CD14-positive monocyte (primary cell): ENCODE measurements at regions not wholly inside any gene's neighbourhood (a gene's known extent, or its start where the extent isn't known, plus 50 kb on each side); places are given as distances from the start of the nearest gene placed in this dataset.

Source experiments
- DNase-seq, 3 donors: peaks; one replicate each; pipeline ENCODE4 v3.0.0-alpha.2; 2011 to 2022
- H2AFZ ChIP-seq: 2 replicates; pipeline ENCODE4 v1.6.0; 2012; ENCODE audit warnings: mild to moderate bottlenecking, low read depth, low read length, inconsistent platforms; ENCODE audit not compliant: insufficient read depth, poor library complexity, severe bottlenecking
- H3K27ac ChIP-seq, 2 donors: 1 replicate in 1 of 2; 2 replicates in 1 of 2; pipeline ENCODE4 v1.5.1; 2012 to 2013; ENCODE audit warnings: low read length in 2 of 2, control low read depth in 1 of 2, inconsistent platforms in 1 of 2, low read depth in 1 of 2, mild to moderate bottlenecking in 1 of 2
- H3K27me3 ChIP-seq, 2 donors: one replicate each; pipeline versions ENCODE4 v1.6.0 to v1.6.1; 2011 to 2013; ENCODE audit warnings: low read length in 2 of 2; ENCODE audit not compliant: control insufficient read depth in 2 of 2, insufficient read depth in 2 of 2
- H3K36me3 ChIP-seq, 2 donors: replicated peaks in 1 of 2; 1 replicate in 1 of 2; 2 replicates in 1 of 2; pipeline versions ENCODE4 v1.5.1 to v1.6.1; 2012 to 2013; ENCODE audit warnings: low read length in 2 of 2, control low read depth in 1 of 2, inconsistent platforms in 1 of 2, mild to moderate bottlenecking in 1 of 2; ENCODE audit not compliant: insufficient read depth in 2 of 2, control insufficient read depth in 1 of 2
- H3K4me1 ChIP-seq, 2 donors: 1 replicate in 1 of 2; 2 replicates in 1 of 2; pipeline versions ENCODE4 v1.5.1 to v1.6.1; 2012 to 2013; ENCODE audit warnings: low read length in 2 of 2, control low read depth in 1 of 2, inconsistent platforms in 1 of 2, mild to moderate bottlenecking in 1 of 2, moderate library complexity in 1 of 2; ENCODE audit not compliant: insufficient read depth in 2 of 2, control insufficient read depth in 1 of 2
- H3K4me2 ChIP-seq: replicated peaks from 2 replicates; pipeline ENCODE3; 2012; ENCODE audit warnings: low read length, moderate library complexity, mild to moderate bottlenecking; ENCODE audit not compliant: poor library complexity, severe bottlenecking; ENCODE audit errors: extremely low read depth
- H3K4me3 ChIP-seq, 3 experiments: fragments of 200-600 bp in 1 of 3; sonication (generic) in 1 of 3; replicated peaks in 1 of 3; 1 replicate in 2 of 3; 2 replicates in 1 of 3; pipeline ENCODE4 v1.5.1; 2011 to 2013; ENCODE audit warnings: low read length in 3 of 3, mild to moderate bottlenecking in 3 of 3, control low read depth in 2 of 3, low read depth in 2 of 3, inconsistent platforms in 1 of 3, moderate library complexity in 1 of 3
- H3K79me2 ChIP-seq: 2 replicates; pipeline ENCODE4 v1.6.0; 2012; ENCODE audit warnings: mild to moderate bottlenecking, control low read depth, inconsistent platforms, low read length, moderate library complexity; ENCODE audit not compliant: insufficient read depth
- H3K9ac ChIP-seq: 2 replicates; pipeline ENCODE4 v1.6.0; 2017; ENCODE audit warnings: low read length, mild to moderate bottlenecking; ENCODE audit not compliant: insufficient read depth, poor library complexity, severe bottlenecking
- H3K9me3 ChIP-seq, 2 donors: replicated peaks in 1 of 2; 1 replicate in 1 of 2; 2 replicates in 1 of 2; pipeline versions ENCODE4 v1.5.1 to v1.6.1; 2012 to 2013; ENCODE audit warnings: low read length in 2 of 2, control low read depth in 1 of 2; ENCODE audit not compliant: control insufficient read depth in 1 of 2, insufficient read depth in 1 of 2
- H4K20me1 ChIP-seq: 2 replicates; pipeline ENCODE4 v1.6.0; 2012; ENCODE audit warnings: mild to moderate bottlenecking, low read length, control low read depth, moderate library complexity; ENCODE audit not compliant: insufficient read depth
- H3K27ac Mint-ChIP-seq, 7 donors: one replicate each; pipeline ENCODE4 v1.8.0; 2020; ENCODE audit warnings: mild to moderate bottlenecking in 7 of 7, mixed read lengths in 7 of 7, moderate library complexity in 6 of 7, inconsistent platforms in 2 of 7
- H3K27me3 Mint-ChIP-seq, 3 donors: one replicate each; pipeline ENCODE4 v1.8.0; 2021 to 2022; ENCODE audit warnings: low read depth in 3 of 3, mild to moderate bottlenecking in 3 of 3, mixed read lengths in 3 of 3, moderate library complexity in 3 of 3, inconsistent platforms in 1 of 3
- H3K36me3 Mint-ChIP-seq, 2 donors: one replicate each; pipeline ENCODE4 v1.8.0; 2020; ENCODE audit warnings: mixed read lengths in 2 of 2, inconsistent platforms in 1 of 2, mild to moderate bottlenecking in 1 of 2
- H3K4me1 Mint-ChIP-seq: one replicate; pipeline ENCODE4 v1.8.0; 2020; ENCODE audit warnings: mild to moderate bottlenecking, mixed read lengths
- H3K4me3 Mint-ChIP-seq, 2 donors: one replicate each; pipeline ENCODE4 v1.8.0; 2020; ENCODE audit warnings: mild to moderate bottlenecking in 2 of 2, mixed read lengths in 2 of 2, moderate library complexity in 1 of 2
- H3K9me3 Mint-ChIP-seq, 7 donors: one replicate each; pipeline ENCODE4 v1.8.0; 2020 to 2022; ENCODE audit warnings: mixed read lengths in 7 of 7, mild to moderate bottlenecking in 6 of 7, moderate library complexity in 6 of 7, inconsistent platforms in 2 of 7
- CTCF ChIP-seq: fragments of 200-600 bp; IDR thresholded peaks from one replicate; pipeline ENCODE4 v1.8.0; 2022; ENCODE audit warnings: antibody characterized with exemption, mild to moderate bottlenecking
- WGBS: methylation state at CpG from one replicate; pipeline ENCODE4 v1.1.5; 2013; ENCODE audit warnings: missing lambda C conversion rate; ENCODE audit not compliant: insufficient coverage; 5-methylcytosine and 5-hydroxymethylcytosine counted together
- intact Hi-C, 2 donors: fragments of 100-400 bp; cut with micrococcal nuclease; formaldehyde crosslinking; loops; one replicate each; pipeline versions ENCODE4 v1.15.0 to v1.15.1; 2023

GRCh38 chr5:107124376-107124775, 546.4 kb downstream of the EFNA5 start:
- peaks cover 0 to 2% of the 10 kb centered on the region in 2 donors for H3K9me3 ChIP-seq
- TF ChIP-seq CTCF, result no peak
- no peaks in the 10 kb centered on the region for H3K79me2 ChIP-seq
- no peak overlapping the region for H3K4me2 ChIP-seq
- Mint-ChIP-seq H3K9me3 (peaks cover 0 to 5% (median 0%) of the 10 kb centered on the region in 7 donors), H3K27ac (no peak overlapping the region), H3K36me3 (no peaks in the 10 kb centered on the region), H3K4me1 (no peaks in the 10 kb centered on the region), H3K4me3 (no peak overlapping the region), H3K27me3 (no peaks in the 10 kb centered on the region)
- H4K20me1 ChIP-seq, result no peaks in the 10 kb centered on the region
- intact Hi-C loops, result no loop called here
- no CpG with 5 or more reads among the region's 1 CpG for WGBS
- H3K4me1 ChIP-seq, result no peaks in the 10 kb centered on the region
- no peaks in the 10 kb centered on the region for H3K27me3 ChIP-seq
- no peak overlapping the region for H2AFZ ChIP-seq
- DNase-seq, result no peak
- no peaks in the 10 kb centered on the region for H3K36me3 ChIP-seq
- no peak overlapping the region for H3K27ac ChIP-seq
- H3K4me3 ChIP-seq, result no peak overlapping the region
- H3K9ac ChIP-seq, result no peak overlapping the region

GRCh38 chr5:107123014-107123413, 547.7 kb downstream of the EFNA5 start:
- Histone ChIP-seq H3K4me2 (no peak overlapping the region), H3K36me3 (no peaks in the 10 kb centered on the region), H4K20me1 (no peaks in the 10 kb centered on the region), H3K27ac (no peak overlapping the region), H3K4me3 (no peak overlapping the region), H2AFZ (no peak overlapping the region), H3K27me3 (no peaks in the 10 kb centered on the region), H3K79me2 (no peaks in the 10 kb centered on the region), H3K4me1 (no peaks in the 10 kb centered on the region), H3K9ac (no peak overlapping the region), H3K9me3 (peaks cover 0 to 2% of the 10 kb centered on the region in 2 donors)
- DNase-seq, result no peak
- Mint-ChIP-seq H3K36me3 (no peaks in the 10 kb centered on the region), H3K4me1 (no peaks in the 10 kb centered on the region), H3K9me3 (peaks cover 0 to 5% (median 0%) of the 10 kb centered on the region in 7 donors), H3K4me3 (no peak overlapping the region), H3K27ac (no peak overlapping the region), H3K27me3 (no peaks in the 10 kb centered on the region)
- intact Hi-C loops, result no loop called here
- WGBS, result 89% methylated on average over 1 of the region's 2 CpGs
- TF ChIP-seq CTCF, result no peak
